Subcutaneous abdominal adipose tissue (tissue), 5 donors: ENCODE measurements at regions not wholly inside any gene's neighbourhood (a gene's known extent, or its start where the extent isn't known, plus 50 kb on each side); places are given as distances from the start of the nearest gene placed in this dataset.
"Not testable (repeated sequence)": the region's sequence is repeated elsewhere in the genome, so short reads cannot be mapped to it uniquely, and the experiment has no call there.

ENCODE experiments used
- H3K27ac ChIP-seq: one replicate; pipeline ENCODE4 v1.7.0; 2013; ENCODE audit warnings: low read depth, mild to moderate bottlenecking, inconsistent platforms, low read length, moderate library complexity
- H3K27me3 ChIP-seq, 5 donors: one replicate each; pipeline ENCODE4 v1.7.0; 2013; ENCODE audit warnings: low read length in 5 of 5, inconsistent platforms in 1 of 5; ENCODE audit not compliant: control insufficient read depth in 5 of 5, insufficient read depth in 4 of 5
- H3K36me3 ChIP-seq, 5 donors: one replicate each; pipeline ENCODE4 v1.7.0; 2013; ENCODE audit warnings: low read length in 5 of 5; ENCODE audit not compliant: control insufficient read depth in 5 of 5, insufficient read depth in 5 of 5
- H3K4me1 ChIP-seq, 5 donors: one replicate each; pipeline ENCODE4 v1.7.0; 2013; ENCODE audit warnings: low read length in 5 of 5, mild to moderate bottlenecking in 3 of 5, moderate library complexity in 1 of 5; ENCODE audit not compliant: control insufficient read depth in 5 of 5, insufficient read depth in 5 of 5
- H3K4me3 ChIP-seq, 5 donors: one replicate each; pipeline ENCODE4 v1.7.0; 2013; ENCODE audit warnings: low read length in 5 of 5, low read depth in 1 of 5
- H3K9ac ChIP-seq, 5 donors: one replicate each; pipeline ENCODE4 v1.7.0; 2013; ENCODE audit warnings: low read length in 5 of 5, mild to moderate bottlenecking in 4 of 5, moderate library complexity in 3 of 5
- H3K9me3 ChIP-seq, 5 donors: one replicate each; pipeline ENCODE4 v1.7.0; 2013; ENCODE audit warnings: low read length in 5 of 5; ENCODE audit not compliant: control insufficient read depth in 5 of 5
- donor health status: healthy.
- donor health status: healthy.
- donor health status: healthy.
- donor health status: healthy.
- donor health status: healthy.

DNA sequence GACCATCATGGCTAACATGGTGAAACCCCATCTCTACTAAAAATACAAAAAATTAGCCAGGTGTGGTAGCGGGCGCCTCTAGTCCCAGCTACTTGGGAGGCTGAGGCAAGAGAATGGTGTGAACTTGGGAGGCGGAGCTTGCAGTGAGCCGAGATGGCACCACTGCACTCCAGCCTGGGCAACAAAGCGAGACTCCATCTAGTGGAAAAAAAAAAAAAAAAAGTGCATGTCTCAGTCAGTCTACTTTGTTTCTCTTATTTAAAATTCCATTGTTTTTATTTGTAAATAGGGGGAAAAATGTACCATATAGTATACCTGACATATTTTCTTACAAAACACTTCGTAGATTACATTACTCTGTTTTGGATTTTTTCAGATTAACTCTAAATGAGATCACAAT lies 1471.4 kb downstream of the SUCLG1 start:
- H3K4me1 ChIP-seq, H3K36me3 ChIP-seq, H3K9ac ChIP-seq, H3K27me3 ChIP-seq, H3K27ac ChIP-seq, H3K9me3 ChIP-seq, H3K4me3 ChIP-seq: not testable (repeated sequence)

DNA sequence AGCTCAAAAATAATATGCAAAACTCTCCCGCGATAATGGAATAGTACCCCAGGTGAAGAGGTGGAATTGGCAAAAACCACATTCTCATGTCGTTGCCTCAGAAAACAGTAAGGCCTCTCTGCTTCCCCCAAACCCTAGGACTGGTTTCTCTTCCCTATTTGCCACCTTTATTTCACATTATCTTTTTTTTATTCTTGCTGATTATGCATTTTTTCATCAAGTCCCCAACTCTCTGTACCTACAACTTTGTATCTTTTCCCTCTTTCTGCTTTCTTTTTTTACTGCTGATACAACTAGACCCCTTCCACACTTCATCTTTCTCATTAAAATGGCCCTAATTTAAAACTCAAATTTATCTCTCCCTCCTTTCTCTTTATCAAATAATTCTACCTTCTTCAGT lies 1472.2 kb downstream of the SUCLG1 start:
- Histone ChIP-seq H3K4me3 (no peak overlapping the region), H3K9ac (no peak overlapping the region), H3K4me1 (no peaks in the 10 kb centered on the region), H3K27ac (no peak overlapping the region), H3K9me3 (peaks cover 0 to 4% (median 0%) of the 10 kb centered on the region in 5 donors), H3K36me3 (no peaks in the 10 kb centered on the region), H3K27me3 (no peaks in the 10 kb centered on the region)

DNA sequence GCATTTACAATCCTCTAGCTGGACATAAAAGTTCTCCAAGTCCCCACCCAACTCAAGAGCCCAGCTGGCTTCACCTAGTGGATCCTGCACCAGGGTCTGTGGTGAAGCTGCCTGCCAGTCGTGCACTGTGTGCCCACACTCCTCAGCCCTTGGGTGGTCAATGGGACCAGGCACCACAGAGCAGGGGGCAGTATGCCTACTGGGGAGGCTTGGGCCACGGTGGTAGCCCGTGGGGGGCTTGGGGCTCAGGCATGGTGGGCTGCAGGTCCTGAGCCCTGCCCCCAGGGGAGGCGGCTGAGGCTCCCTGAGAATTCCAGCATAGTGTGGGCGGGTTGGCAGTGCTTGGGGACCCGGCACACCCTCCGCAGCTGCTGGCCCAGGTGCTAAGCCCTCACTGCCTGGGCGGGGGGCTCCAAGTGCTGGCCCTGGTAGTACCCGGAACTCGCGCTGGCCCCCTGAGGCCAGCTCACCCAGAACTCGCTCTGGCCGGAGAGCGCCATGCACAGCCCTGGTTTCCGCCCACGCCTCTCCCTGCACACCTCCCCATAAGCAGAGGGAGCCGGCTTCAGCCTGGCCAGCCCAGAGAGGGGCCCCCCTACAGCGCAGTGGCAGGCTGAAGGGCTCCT lies 1473.4 kb downstream of the SUCLG1 start:
- no peaks in the 10 kb centered on the region for H3K36me3 ChIP-seq
- no peak overlapping the region for H3K9ac ChIP-seq
- peaks cover 0 to 9% (median 0%) of the 10 kb centered on the region in 5 donors for H3K9me3 ChIP-seq
- no peaks in the 10 kb centered on the region for H3K4me1 ChIP-seq
- no peaks in the 10 kb centered on the region for H3K27me3 ChIP-seq
- H3K27ac ChIP-seq, result no peak overlapping the region
- no peak overlapping the region for H3K4me3 ChIP-seq

DNA sequence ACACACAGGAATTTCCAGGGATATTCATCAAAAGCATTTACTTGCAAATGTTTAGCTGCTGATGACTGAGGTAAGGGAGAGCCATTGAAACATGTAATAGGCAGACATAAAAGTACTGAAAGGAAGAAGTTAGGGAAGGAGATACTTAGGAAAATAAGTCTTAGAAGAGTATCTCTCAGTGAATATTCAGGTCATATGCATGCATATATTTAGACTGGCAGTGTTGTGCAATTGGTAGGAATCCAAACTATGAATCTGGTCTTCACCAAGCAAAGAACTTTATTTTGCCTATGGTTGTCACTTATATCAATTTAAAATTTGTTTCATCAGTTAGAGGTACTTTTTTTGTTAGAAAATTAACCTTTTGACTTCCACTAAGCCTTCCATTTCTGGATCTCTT lies 1490.7 kb downstream of the SUCLG1 start:
- Histone ChIP-seq H3K27ac (no peak overlapping the region), H3K9me3 (peaks cover 0 to 4% (median 0%) of the 10 kb centered on the region in 5 donors), H3K4me3 (no peak overlapping the region), H3K4me1 (no peaks in the 10 kb centered on the region), H3K27me3 (no peaks in the 10 kb centered on the region), H3K36me3 (no peaks in the 10 kb centered on the region), H3K9ac (no peak overlapping the region)

DNA sequence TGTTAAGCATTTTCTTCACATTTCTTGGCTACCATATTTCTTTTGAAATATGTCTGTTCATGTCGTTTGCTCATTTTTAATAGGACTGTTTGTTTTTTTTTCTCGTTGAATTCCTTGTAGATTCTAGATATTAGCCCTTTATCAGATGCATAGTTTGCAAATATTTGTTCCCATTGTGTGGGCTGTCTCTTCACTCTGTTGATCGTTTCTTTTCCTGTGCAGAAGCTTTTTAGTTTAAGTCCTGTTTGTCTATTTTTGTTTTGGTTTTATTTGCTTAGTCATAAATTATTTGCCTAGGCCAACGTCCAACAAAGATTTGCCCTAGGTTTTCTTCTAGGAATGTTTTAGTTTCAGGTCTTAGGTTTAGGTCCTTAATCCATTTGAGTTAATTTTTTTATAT lies 1494.7 kb downstream of the SUCLG1 start:
- H3K4me3 ChIP-seq, result no peak overlapping the region
- no peaks in the 10 kb centered on the region for H3K27me3 ChIP-seq
- no peaks in the 10 kb centered on the region for H3K4me1 ChIP-seq
- H3K9me3 ChIP-seq, result peaks cover 0 to 4% (median 0%) of the 10 kb centered on the region in 5 donors
- H3K9ac ChIP-seq, result no peak overlapping the region
- H3K27ac ChIP-seq, result no peak overlapping the region
- H3K36me3 ChIP-seq, result no peaks in the 10 kb centered on the region

DNA sequence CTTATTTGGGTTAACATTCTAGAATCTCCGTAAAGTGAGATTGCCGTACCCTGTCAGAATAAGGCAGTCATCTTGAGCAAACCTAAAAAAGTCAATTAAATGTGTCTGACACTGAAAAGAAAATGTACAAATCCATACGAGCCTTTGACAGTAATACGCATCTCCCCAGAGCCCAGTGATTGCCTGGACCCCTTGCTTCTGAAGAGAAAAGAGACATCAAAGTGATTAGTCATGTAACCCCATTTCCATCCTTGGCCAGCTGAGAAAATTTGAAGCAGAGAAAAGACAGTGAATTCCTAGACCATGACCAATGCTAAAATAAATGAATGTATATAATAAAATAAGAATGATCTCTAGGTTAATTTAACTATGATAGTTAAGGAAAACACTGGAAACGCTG lies 1499.4 kb downstream of the SUCLG1 start:
- Histone ChIP-seq H3K4me3 (no peak overlapping the region), H3K36me3 (no peaks in the 10 kb centered on the region)

DNA sequence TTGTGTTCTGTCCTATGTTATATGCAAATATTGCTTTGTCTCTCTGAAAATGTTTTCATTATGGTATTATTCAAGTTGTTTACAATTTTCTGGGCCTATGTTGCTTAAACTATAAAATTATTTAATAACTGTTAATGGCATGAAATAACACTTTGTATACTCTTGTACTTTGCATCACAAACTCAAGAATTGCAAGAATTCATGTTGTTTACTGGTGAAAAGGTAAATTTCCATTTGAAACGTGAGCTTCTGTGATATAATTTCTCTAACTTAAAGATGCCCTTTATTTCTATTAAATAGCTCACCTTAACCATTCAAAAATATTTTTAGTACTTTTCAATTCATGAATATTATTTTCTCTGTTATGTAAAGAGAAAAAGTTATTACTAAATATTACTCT lies 1504.2 kb downstream of the SUCLG1 start:
- no peak overlapping the region for H3K9ac ChIP-seq
- H3K27ac ChIP-seq, result no peak overlapping the region
- no peak overlapping the region for H3K4me3 ChIP-seq
- no peaks in the 10 kb centered on the region for H3K27me3 ChIP-seq
- no peaks in the 10 kb centered on the region for H3K4me1 ChIP-seq
- H3K36me3 ChIP-seq, result no peaks in the 10 kb centered on the region
- peaks cover 0 to 1% (median 0%) of the 10 kb centered on the region in 5 donors for H3K9me3 ChIP-seq

More for the DNA sequence above, 1499.4 kb downstream of the SUCLG1 start:
- Histone ChIP-seq H3K9me3 (peaks cover 0 to 4% (median 0%) of the 10 kb centered on the region in 5 donors), H3K4me1 (no peaks in the 10 kb centered on the region), H3K27me3 (no peaks in the 10 kb centered on the region), H3K9ac (no peak overlapping the region), H3K27ac (no peak overlapping the region)

DNA sequence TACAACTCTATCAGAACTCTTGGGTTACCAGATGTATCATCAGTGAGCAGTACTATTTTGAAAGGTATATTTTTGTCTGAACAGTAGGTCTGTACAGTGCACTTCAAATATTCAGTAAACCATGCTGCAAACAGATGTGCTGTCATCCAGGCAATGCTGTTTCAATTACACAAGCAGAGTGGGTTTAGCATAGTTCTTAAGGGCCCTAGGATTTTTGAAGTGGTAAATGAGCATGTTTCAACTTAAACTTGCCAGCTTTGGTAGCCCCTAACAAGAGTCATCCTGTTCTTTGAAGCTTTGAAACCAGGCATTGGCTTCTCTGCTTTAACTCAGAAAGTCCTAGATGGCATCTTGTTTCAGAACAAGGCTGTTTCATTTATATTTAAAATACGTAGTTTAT lies 1519.9 kb downstream of the SUCLG1 start:
- Histone ChIP-seq H3K27ac (no peak overlapping the region), H3K4me3 (no peak overlapping the region), H3K36me3 (no peaks in the 10 kb centered on the region), H3K4me1 (no peaks in the 10 kb centered on the region), H3K9ac (no peak overlapping the region), H3K27me3 (no peaks in the 10 kb centered on the region), H3K9me3 (no peaks in the 10 kb centered on the region)

DNA sequence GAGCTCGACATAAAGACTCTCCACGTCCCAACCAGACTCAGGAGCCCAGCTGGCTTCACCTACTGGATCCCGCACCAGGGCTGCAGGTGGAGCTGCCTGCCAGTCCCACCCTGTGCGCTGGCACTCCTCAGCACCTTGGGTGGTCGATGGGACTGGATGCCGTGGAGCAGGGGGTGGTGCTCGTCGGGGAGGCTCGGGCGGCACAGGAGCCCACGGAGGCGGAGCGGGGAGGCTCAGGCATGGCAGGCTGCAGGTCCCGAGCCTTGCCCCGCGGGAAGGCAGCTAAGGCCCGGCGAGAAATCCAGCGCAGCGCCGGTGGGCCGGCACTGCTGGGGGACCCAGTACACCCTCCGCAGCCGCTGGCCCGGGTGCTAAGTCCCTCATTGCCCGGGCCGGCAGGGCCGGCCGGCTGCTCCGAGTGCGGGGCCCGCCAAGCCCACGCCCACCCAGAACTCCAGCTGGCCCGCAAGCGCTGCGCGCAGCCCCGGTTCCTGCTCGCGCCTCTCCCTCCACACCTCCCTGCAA lies 1520.7 kb downstream of the SUCLG1 start:
- H3K27ac ChIP-seq, H3K4me1 ChIP-seq, H3K9me3 ChIP-seq, H3K9ac ChIP-seq, H3K4me3 ChIP-seq, H3K27me3 ChIP-seq, H3K36me3 ChIP-seq: not testable (repeated sequence)

DNA sequence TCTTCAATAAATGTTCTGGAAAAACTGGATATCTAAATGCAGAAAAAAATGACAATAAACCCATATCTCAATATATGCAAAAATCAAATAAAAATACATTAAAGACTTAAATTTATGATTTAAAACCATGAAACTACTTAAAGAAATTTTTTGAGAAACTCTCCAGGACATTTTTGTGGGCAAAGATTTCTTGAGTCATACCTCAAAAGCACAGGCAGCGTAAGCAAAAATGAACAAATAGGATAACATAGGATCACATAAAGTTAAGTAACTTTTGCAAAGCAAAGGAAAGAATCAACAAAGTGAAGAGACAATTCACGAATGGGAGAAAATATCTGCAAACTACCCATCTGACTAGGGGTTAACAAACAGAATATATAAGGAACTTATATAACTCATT lies 1545.5 kb downstream of the SUCLG1 start:
- Histone ChIP-seq H3K4me3 (no peak overlapping the region), H3K27me3 (no peaks in the 10 kb centered on the region), H3K27ac (no peak overlapping the region), H3K36me3 (no peaks in the 10 kb centered on the region), H3K4me1 (no peaks in the 10 kb centered on the region), H3K9me3 (peaks cover 0 to 6% (median 3%) of the 10 kb centered on the region in 5 donors), H3K9ac (no peak overlapping the region)
